ENCODE measurements at regions not wholly inside any gene's neighbourhood (a gene's known extent, or its start where the extent isn't known, plus 50 kb on each side); places are given as distances from the start of the nearest gene placed in this dataset.

- H3K4me1 ChIP-seq = no peaks in the 10 kb centered on the region
- ATAC-seq = no peak
- WGBS (ENCODE audit: insufficient coverage, low coverage, low lambda C conversion rate, missing lambda C conversion rate) = 32% methylated on average over 4 of the region's 7 CpGs
- no peak overlapping the region for H3K4me3 ChIP-seq
- intact Hi-C loops (cut with DNase I) = no loop called here
- H3K36me3 ChIP-seq = no peaks in the 10 kb centered on the region
- no peaks in the 10 kb centered on the region for H3K9me3 ChIP-seq
- H3K27ac ChIP-seq = no peak overlapping the region
- TF ChIP-seq CTCF (IDR thresholded peaks at IDR 0.05) = no peak
- no peak for TF ChIP-seq POLR2A (IDR thresholded peaks at IDR 0.05)
- no peak for DNase-seq
- no peaks in the 10 kb centered on the region for H3K27me3 ChIP-seq
These were observed 184.6 kb downstream of the IRX1 start for GRCh38 chr5:3780278-3780677.

- H3K27me3 ChIP-seq = no peaks in the 10 kb centered on the region
- DNase-seq (no peak), ATAC-seq (no peak)
- no peak overlapping the region for H3K4me3 ChIP-seq
- H3K4me1 ChIP-seq = no peaks in the 10 kb centered on the region
- H3K9me3 ChIP-seq = no peaks in the 10 kb centered on the region
- TF ChIP-seq CTCF (IDR thresholded peaks at IDR 0.05) = no peak
- TF ChIP-seq POLR2A (IDR thresholded peaks at IDR 0.05) = no peak
- H3K27ac ChIP-seq = no peak overlapping the region
- intact Hi-C loops (cut with DNase I) = no loop called here
- H3K36me3 ChIP-seq = no peaks in the 10 kb centered on the region
- no CpG with 5 or more reads among the region's 11 CpGs for WGBS (ENCODE audit: insufficient coverage, low coverage, low lambda C conversion rate, missing lambda C conversion rate)
These were observed 185.3 kb downstream of the IRX1 start for GRCh38 chr5:3780907-3781306.

GRCh38 chr5:3784854-3785253 lies 189.2 kb downstream of the IRX1 start:
- DNase-seq (no peak), ATAC-seq (no peak)
- H3K4me3 ChIP-seq = no peak overlapping the region
- no peaks in the 10 kb centered on the region for H3K36me3 ChIP-seq
- 67% methylated on average over 2 of the region's 2 CpGs for WGBS (ENCODE audit: insufficient coverage, low coverage, low lambda C conversion rate, missing lambda C conversion rate)
- intact Hi-C loops (cut with DNase I) = no loop called here
- no peaks in the 10 kb centered on the region for H3K27me3 ChIP-seq
- H3K27ac ChIP-seq = no peak overlapping the region
- no peaks in the 10 kb centered on the region for H3K4me1 ChIP-seq
- TF ChIP-seq CTCF (IDR thresholded peaks at IDR 0.05) = no peak
- no peak for TF ChIP-seq POLR2A (IDR thresholded peaks at IDR 0.05)
- H3K9me3 ChIP-seq = no peaks in the 10 kb centered on the region

- Histone ChIP-seq H3K27ac (no peak overlapping the region), H3K36me3 (no peaks in the 10 kb centered on the region), H3K27me3 (no peaks in the 10 kb centered on the region), H3K4me3 (no peak overlapping the region), H3K4me1 (no peaks in the 10 kb centered on the region), H3K9me3 (no peaks in the 10 kb centered on the region)
- DNase-seq = no peak
- intact Hi-C loops (cut with DNase I) = no loop called here
- no peak for TF ChIP-seq POLR2A (IDR thresholded peaks at IDR 0.05)
- TF ChIP-seq CTCF (IDR thresholded peaks at IDR 0.05) = no peak
- WGBS (ENCODE audit: insufficient coverage, low coverage, low lambda C conversion rate, missing lambda C conversion rate) = 40% methylated on average over 2 of the region's 2 CpGs
- no peak for ATAC-seq
These were observed 190.5 kb downstream of the IRX1 start for GRCh38 chr5:3786165-3786564.

GRCh38 chr5:3786891-3787430 lies 191.3 kb downstream of the IRX1 start:
- intact Hi-C loops (cut with DNase I) = no loop called here
- H3K27me3 ChIP-seq = no peaks in the 10 kb centered on the region
- H3K36me3 ChIP-seq = no peaks in the 10 kb centered on the region
- ATAC-seq = no peak
- no peak overlapping the region for H3K4me3 ChIP-seq
- no peak overlapping the region for H3K27ac ChIP-seq
- H3K4me1 ChIP-seq = no peaks in the 10 kb centered on the region
- H3K9me3 ChIP-seq = no peaks in the 10 kb centered on the region
- no peak for TF ChIP-seq CTCF (IDR thresholded peaks at IDR 0.05)
- TF ChIP-seq POLR2A (IDR thresholded peaks at IDR 0.05) = no peak
- WGBS (ENCODE audit: insufficient coverage, low coverage, low lambda C conversion rate, missing lambda C conversion rate) = 50% methylated on average over 14 of the region's 14 CpGs
- no peak for DNase-seq
